GM19238 (cell line): ENCODE measurements at regions not wholly inside any gene's neighbourhood (a gene's known extent, or its start where the extent isn't known, plus 50 kb on each side); places are given as distances from the start of the nearest gene placed in this dataset.

Experiments
- DNase-seq: peaks from one replicate; pipeline ENCODE4 v3.0.0; 2011; ENCODE audit warnings: low spot score; ENCODE audit not compliant: insufficient read length

GRCh38 chr12:126726481-126727217 is 1540.3 kb upstream of the TMEM132C start:
- no peak for DNase-seq

GRCh38 chr12:126727218-126728075 is 1539.5 kb upstream of the TMEM132C start:
- DNase-seq: no peak

GRCh38 chr12:126734296-126734695 is 1532.7 kb upstream of the TMEM132C start:
- no peak for DNase-seq

- no peak for DNase-seq
Observed at GRCh38 chr12:126734710-126735109, 1532.3 kb upstream of the TMEM132C start.

GRCh38 chr12:126741536-126742240 is 1525.3 kb upstream of the TMEM132C start:
- DNase-seq: no peak

- DNase-seq: no peak
Observed at GRCh38 chr12:126742241-126742641, 1524.7 kb upstream of the TMEM132C start.

GRCh38 chr12:126747530-126748149 is 1519.3 kb upstream of the TMEM132C start:
- peak; percentile 12 for DNase-seq

- DNase-seq: no peak
Observed at GRCh38 chr12:126752021-126752420, 1514.9 kb upstream of the TMEM132C start.

- no peak for DNase-seq
Observed at GRCh38 chr12:126757326-126757725, 1509.6 kb upstream of the TMEM132C start.

- DNase-seq: no peak
Observed at GRCh38 chr12:126760092-126760491, 1506.9 kb upstream of the TMEM132C start.

GRCh38 chr12:126761420-126761819 is 1505.5 kb upstream of the TMEM132C start:
- no peak for DNase-seq

GRCh38 chr12:126762150-126762549 is 1504.8 kb upstream of the TMEM132C start:
- DNase-seq: no peak

- DNase-seq: no peak
Observed at GRCh38 chr12:126763359-126763758, 1503.6 kb upstream of the TMEM132C start.

- DNase-seq: no peak
Observed at GRCh38 chr12:126767334-126767733, 1499.6 kb upstream of the TMEM132C start.

- no peak for DNase-seq
Observed at GRCh38 chr12:126768517-126768916, 1498.5 kb upstream of the TMEM132C start.

- DNase-seq: no peak
Observed at GRCh38 chr12:126770188-126770587, 1496.8 kb upstream of the TMEM132C start.

GRCh38 chr12:126772171-126772864 is 1494.7 kb upstream of the TMEM132C start:
- DNase-seq: peak; percentile 23

GRCh38 chr12:126773012-126773411 is 1494.0 kb upstream of the TMEM132C start:
- DNase-seq: no peak

- DNase-seq: no peak
Observed at GRCh38 chr12:126773491-126773890, 1493.5 kb upstream of the TMEM132C start.

- DNase-seq: no peak
Observed at GRCh38 chr12:126776026-126776655, 1490.8 kb upstream of the TMEM132C start.
